Activated CD8-positive, alpha-beta T cell treated with anti-CD3 and anti-CD28 coated beads for 36 hours (primary cell): ENCODE measurements at regions not wholly inside any gene's neighbourhood (a gene's known extent, or its start where the extent isn't known, plus 50 kb on each side); places are given as distances from the start of the nearest gene placed in this dataset.

Experiments
- ATAC-seq: fragments of 200-7000 bp; cut with Tn5 transposase; one replicate; pipeline ENCODE4 v1.10.0; 2021; ENCODE audit warnings: mild to moderate bottlenecking, moderate library complexity
- CTCF ChIA-PET: fragments of 350-600 bp; sonication (Branson Sonifier 250); formaldehyde crosslinking; loops from one replicate; lab custom pipeline; 2021; ENCODE audit warnings: antibody characterized with exemption; lab: Charles Lee
- POLR2A ChIA-PET: fragments of 350-600 bp; sonication (Branson Sonifier 250); formaldehyde crosslinking; loops from one replicate; lab custom pipeline; 2021; ENCODE audit warnings: antibody characterized with exemption; lab: Charles Lee
- DNase-seq: peaks from one replicate; pipeline ENCODE4 v3.0.0-alpha.2; 2020
- H3K27ac Mint-ChIP-seq: one replicate; pipeline ENCODE4 v1.8.0; 2021; ENCODE audit warnings: mild to moderate bottlenecking, mixed read lengths
- H3K27me3 Mint-ChIP-seq: one replicate; pipeline ENCODE4 v1.8.0; 2021; ENCODE audit warnings: mixed read lengths
- H3K36me3 Mint-ChIP-seq: one replicate; pipeline ENCODE4 v1.8.0; 2021; ENCODE audit warnings: low read depth, mixed read lengths
- H3K4me1 Mint-ChIP-seq: one replicate; pipeline ENCODE4 v1.8.0; 2021; ENCODE audit warnings: low read depth, mixed read lengths
- H3K4me3 Mint-ChIP-seq: one replicate; pipeline ENCODE4 v1.8.0; 2021; ENCODE audit warnings: mild to moderate bottlenecking, moderate library complexity, mixed read lengths
- H3K9me3 Mint-ChIP-seq: one replicate; pipeline ENCODE4 v1.8.0; 2021; ENCODE audit warnings: mixed read lengths
- CTCF ChIP-seq: fragments of 200-600 bp; IDR thresholded peaks from one replicate; pipeline ENCODE4 v1.8.0; 2022; ENCODE audit warnings: antibody characterized with exemption, mild to moderate bottlenecking
- intact Hi-C: fragments of 100-400 bp; cut with micrococcal nuclease; formaldehyde crosslinking; loops from one replicate; pipeline ENCODE4 v1.10.0; 2022

DNA sequence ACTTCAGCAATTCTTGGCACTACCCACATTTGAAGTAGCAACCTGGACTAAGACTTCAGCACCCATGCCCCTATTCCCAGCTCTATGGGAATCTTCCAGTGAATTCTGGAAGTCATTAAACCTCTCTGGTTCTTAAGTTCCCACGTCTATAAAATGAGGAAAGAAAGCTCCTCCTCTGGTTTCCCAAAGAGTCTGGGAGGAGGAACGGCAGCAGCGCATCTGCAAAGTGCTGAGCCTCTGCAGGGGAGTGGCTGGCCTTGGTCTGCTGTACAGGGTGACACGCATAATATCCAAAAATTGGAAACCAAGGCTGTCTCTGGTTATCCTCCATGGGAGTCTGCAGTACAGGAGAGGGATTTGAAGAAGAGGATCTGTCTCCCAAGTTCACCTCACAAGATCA, 73.6 kb upstream of the TP53I11 start:
- TF ChIP-seq CTCF = no peak
- ChIA-PET CTCF (no interaction called here), POLR2A (no interaction called here)
- Mint-ChIP-seq H3K4me1 (peaks cover 11% of the 10 kb centered on the region), H3K27me3 (no peaks in the 10 kb centered on the region), H3K4me3 (no peak overlapping the region), H3K9me3 (no peaks in the 10 kb centered on the region), H3K36me3 (no peaks in the 10 kb centered on the region), H3K27ac (no peak overlapping the region)
- DNase-seq (no peak), ATAC-seq (no peak)
- intact Hi-C loops = no loop called here

GRCh38 chr11:45024846-45025588, 74.3 kb upstream of the TP53I11 start:
- intact Hi-C loops = no loop called here
- Mint-ChIP-seq H3K27ac (peak overlapping the region; percentile 28), H3K36me3 (no peaks in the 10 kb centered on the region), H3K4me3 (no peak overlapping the region), H3K4me1 (peaks cover 11% of the 10 kb centered on the region), H3K27me3 (no peaks in the 10 kb centered on the region), H3K9me3 (no peaks in the 10 kb centered on the region)
- CTCF ChIA-PET = interaction anchor here (2.6 kb wide), 1 partner anchor 79 kb away, joined by 8 read pairs; no protein-coding TSS in a partner anchor
- ATAC-seq (no peak), DNase-seq (no peak)
- POLR2A ChIA-PET = no interaction called here
- TF ChIP-seq CTCF = no peak

- peaks cover 11% of the 10 kb centered on the region for H3K4me1 Mint-ChIP-seq
- CTCF ChIA-PET = interaction anchor here (1.0 to 2.6 kb wide), 5 partner anchors 24 to 346 kb away, joined by 3 to 8 read pairs (median 3); no protein-coding TSS in a partner anchor
- TF ChIP-seq CTCF = no peak
- ATAC-seq = peak; percentile 90
- no peaks in the 10 kb centered on the region for H3K36me3 Mint-ChIP-seq
- peak; percentile 37 for DNase-seq
- intact Hi-C loops = no loop called here
- peak overlapping the region; percentile 28 for H3K27ac Mint-ChIP-seq
- POLR2A ChIA-PET = no interaction called here
- H3K27me3 Mint-ChIP-seq = no peaks in the 10 kb centered on the region
- H3K9me3 Mint-ChIP-seq = no peaks in the 10 kb centered on the region
- H3K4me3 Mint-ChIP-seq = no peak overlapping the region
These were observed 75.2 kb upstream of the TP53I11 start for GRCh38 chr11:45025716-45026492.

GRCh38 chr11:45026835-45027234, 76.2 kb upstream of the TP53I11 start:
- ATAC-seq (no peak), DNase-seq (no peak)
- Mint-ChIP-seq H3K9me3 (no peaks in the 10 kb centered on the region), H3K27ac (no peak overlapping the region), H3K36me3 (no peaks in the 10 kb centered on the region), H3K27me3 (no peaks in the 10 kb centered on the region), H3K4me3 (no peak overlapping the region), H3K4me1 (peaks cover 11% of the 10 kb centered on the region)
- no peak for TF ChIP-seq CTCF
- intact Hi-C loops = no loop called here
- POLR2A ChIA-PET = interaction anchor here (1.0 kb wide), 1 partner anchor 76 kb away, joined by 3 read pairs; no protein-coding TSS in a partner anchor
- CTCF ChIA-PET = interaction anchor here (1.0 to 2.6 kb wide), 5 partner anchors 73 to 345 kb away, joined by 3 to 8 read pairs (median 3); no protein-coding TSS in a partner anchor
